Renal cortical epithelial cell (primary cell): ENCODE measurements at regions not wholly inside any gene's neighbourhood (a gene's known extent, or its start where the extent isn't known, plus 50 kb on each side); places are given as distances from the start of the nearest gene placed in this dataset.
"Not testable (repeated sequence)": the region's sequence is repeated elsewhere in the genome, so short reads cannot be mapped to it uniquely, and the experiment has no call there.

Experiments
- DNase-seq: peaks from one replicate; pipeline ENCODE4 v3.0.0-alpha.2; 2011; ENCODE audit warnings: low read depth

DNA sequence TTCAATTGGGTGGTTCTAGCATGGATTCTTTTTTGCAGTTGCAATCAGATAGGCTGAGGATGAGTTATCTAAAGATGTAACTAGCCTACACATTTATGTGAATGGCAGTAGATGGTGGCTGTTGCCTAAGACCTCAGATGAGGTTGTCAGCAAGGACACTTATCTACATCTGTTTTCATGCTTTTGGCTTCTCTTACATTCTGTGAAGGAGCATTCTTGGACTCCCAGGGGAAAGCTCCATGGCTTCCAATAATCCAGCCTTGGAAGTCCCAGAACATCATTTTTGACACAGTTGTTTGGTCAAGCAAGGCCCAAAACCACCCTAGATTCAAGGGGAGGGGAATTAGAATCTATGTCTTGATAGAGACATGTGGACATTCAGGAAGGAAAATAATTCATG, 332.2 kb upstream of the RBMS3 start:
- DNase-seq = no peak

DNA sequence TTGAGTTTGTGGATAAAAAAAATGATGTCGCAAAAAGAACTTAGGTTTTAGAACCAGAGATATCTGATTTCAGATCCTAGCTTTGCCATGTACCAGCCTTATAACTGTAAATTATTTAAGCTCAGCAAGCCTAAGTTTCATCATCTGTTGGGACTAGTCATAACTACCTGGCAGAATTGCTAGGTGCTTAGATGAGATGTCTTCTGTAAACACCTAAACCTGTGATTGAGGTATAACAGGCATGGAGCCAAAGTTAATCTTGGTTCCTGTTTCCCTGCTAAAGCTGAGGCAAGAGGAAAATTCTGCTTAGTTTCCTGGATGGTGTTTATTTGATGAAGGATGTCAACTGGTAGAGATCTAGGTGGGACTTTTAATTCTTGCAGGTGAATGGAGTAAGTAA, 331.3 kb upstream of the RBMS3 start:
- no peak for DNase-seq

GRCh38 chr3:28950614-28951013, 330.3 kb upstream of the RBMS3 start:
- DNase-seq = no peak

DNA sequence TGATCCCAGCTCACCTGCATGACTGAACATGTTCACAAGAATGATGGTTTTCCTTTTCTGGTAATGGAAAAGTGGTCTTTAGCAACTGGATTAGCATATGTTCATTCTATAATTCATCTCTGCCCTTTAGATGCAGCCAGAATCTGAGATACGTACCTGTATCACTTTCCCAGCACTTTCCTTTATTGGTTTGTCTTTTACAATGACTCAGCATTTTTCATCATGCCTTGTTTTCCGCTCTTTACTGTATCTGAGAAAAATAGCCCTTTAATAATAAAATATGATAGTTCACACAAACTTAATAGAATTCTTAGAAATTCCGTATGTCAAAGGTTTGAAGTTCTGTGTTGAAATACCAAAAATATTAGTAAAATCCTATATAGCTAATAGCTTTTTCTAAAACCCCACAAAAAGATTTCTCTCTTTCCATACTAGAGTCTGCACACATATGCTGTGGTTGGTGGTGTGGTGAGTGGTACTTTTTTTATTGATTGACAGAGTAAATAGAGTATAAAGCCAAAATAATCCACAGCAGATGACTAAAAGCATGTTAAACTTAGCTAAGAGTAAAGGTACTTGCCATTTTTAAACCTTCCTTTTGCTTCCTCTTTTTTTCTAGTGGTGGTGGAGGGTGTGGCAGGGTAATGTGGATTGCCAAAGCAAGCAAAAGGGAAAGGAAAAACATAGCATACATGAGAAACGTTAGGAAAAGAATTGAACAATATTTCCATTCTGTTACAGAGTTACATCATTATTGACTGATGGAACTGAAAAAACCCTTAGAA, 328.9 kb upstream of the RBMS3 start:
- DNase-seq = no peak

DNA sequence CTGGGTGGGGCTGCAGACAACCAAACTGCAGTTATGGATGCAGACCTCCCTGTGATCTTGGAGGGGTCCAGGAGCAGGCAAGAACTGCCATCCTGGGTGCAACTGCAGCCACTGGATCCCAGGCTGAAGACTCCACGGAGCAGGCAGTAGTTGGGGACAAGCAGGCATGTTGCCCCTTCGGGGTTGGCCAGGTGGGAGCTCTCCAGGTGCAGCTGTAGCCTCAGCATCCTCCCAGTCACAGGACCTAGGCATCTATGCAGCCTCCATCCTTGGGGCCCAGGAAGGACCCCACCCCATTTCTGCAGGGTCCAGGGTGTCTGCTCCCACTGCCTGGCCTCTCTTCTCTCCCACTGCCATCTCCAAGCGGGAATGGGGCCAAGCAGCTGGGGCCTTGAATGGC, 322.2 kb upstream of the RBMS3 start:
- DNase-seq = no peak

GRCh38 chr3:28971156-28971555, 309.7 kb upstream of the RBMS3 start:
- DNase-seq = no peak

DNA sequence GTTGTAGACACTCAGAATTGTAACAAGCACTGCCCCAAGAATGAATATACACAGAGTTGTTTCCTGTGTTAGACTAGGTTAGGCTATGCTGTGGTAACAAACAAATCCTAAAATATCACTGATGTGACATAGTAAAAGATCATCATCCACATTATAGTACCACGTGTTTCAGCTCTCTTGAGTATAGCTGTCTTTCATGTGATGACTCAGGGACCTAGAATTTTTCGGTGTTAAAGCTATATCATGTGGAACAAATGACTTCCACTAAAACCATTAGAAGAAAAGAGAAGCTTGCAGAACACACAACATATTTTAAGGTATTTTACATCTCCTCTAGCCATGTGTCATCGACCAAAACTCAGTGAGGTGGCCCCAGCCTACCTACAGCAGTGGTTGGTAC, 307.9 kb upstream of the RBMS3 start:
- peak; percentile 87 for DNase-seq

- peak; percentile 79 for DNase-seq
Measured at GRCh38 chr3:28973609-28974008, 307.3 kb upstream of the RBMS3 start.

GRCh38 chr3:28978092-28978491, 302.8 kb upstream of the RBMS3 start:
- DNase-seq = no peak

DNA sequence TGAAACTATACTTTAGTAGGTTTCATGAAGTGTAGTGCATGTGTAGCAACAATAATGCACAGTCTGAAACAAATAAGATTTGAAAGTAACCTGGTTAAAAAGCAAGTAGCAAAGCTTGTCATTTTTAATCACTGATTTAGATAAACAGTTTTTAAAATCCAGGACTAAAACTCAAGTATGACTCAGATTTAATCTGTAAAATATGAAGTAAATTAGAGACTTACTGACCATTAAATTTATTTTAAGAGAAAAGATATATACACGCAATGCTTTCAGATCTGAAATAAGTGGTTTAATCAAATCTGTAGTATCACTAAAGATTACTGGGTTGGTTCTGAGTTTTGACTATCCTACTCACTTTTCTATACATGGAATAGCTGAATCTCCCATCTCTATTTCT, 300.7 kb upstream of the RBMS3 start:
- DNase-seq = no peak

- DNase-seq = no peak
Measured at GRCh38 chr3:28980631-28981030, 300.2 kb upstream of the RBMS3 start.

GRCh38 chr3:28982906-28983305, 298.0 kb upstream of the RBMS3 start:
- DNase-seq = no peak

DNA sequence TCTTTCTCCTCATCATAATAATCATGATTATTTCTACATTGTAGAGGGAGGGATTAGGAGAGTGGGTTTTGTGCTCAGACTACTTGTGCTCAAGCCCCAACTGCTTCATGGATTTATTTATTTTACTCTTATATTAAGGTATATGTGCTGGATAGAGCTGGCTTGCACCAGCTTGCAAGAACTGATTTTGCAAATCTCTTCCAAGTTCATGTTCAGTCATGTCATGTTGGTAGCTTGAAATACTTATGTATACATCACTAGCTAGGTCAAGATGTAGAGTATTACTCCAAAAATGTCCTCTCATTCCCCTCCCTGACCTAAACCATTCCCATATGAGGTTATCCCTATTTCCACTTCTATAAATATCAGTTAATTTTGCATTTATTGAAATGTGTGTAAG, 293.9 kb upstream of the RBMS3 start:
- DNase-seq = no peak

DNA sequence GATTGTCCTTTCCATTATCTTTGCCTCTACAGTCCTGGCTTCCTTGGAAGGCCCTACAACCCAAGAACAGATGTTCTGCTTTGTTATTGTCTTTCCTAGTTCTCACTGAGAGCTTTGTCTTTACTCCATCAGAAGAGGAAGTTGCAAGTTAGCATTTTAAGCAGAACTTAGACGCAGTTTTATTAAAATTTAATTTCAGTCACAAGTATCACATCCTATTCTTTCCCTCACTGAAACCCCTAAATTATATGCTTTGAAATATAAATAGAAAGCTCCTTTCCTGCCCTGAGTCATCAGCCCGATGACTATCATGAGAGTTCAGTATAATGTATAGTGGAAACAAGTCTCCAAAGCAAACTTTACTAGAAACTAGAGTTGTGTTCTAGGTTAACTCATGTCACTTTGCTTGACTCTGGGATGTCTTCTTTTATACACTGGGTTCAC, 291.2 kb upstream of the RBMS3 start:
- no peak for DNase-seq

GRCh38 chr3:28994161-28994905, 286.5 kb upstream of the RBMS3 start:
- DNase-seq = no peak

DNA sequence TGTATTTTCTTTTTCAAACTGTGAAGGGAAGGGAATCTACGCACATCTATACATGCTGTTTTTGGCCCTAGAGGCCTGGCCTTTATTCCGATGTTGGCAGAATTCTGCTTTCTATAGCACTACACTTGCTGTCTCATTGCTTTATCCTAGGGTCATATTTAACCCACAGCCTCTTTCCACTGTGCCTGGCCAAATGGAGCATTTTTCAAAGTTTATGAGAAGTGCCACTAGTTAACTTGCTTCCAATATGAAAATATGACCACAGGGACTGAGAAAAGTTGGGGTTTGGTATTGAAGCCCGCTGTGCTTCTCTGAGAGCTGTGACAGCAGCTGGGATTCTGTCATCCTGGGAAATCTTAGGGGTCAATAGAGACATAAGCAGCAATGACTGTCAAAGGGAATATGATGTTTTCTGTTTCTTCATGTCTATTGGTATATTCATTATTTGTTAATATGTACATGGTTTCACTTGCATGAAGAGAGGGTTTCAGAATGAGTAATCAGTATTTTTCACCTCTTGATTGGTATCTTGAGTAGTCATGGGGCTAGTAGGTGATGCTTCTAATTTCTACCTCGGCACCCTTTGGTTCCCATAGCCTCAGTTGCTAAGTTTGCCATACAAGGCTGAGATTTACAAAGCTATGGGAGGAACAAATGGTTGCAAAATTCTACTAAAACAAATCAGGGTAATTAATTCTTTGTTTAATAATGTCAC, 275.8 kb upstream of the RBMS3 start:
- no peak for DNase-seq

DNA sequence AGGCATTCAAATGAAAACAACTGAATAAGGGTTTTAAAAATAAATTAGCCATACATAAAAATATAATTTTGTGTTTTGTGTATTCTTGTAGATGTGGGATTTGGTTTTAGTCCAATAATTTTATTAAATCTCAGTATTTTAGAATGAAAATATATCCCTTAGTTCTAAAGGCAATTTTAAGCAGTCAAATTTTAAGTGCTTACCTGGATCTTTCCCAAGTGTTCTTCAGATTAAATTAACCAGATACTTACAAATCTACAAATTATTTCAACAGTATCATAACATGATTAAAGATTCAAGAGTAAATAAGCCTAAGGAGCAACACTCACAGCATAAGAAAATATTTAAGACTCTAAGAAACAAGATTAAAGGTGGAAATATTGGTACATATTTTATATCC, 275.0 kb upstream of the RBMS3 start:
- DNase-seq = no peak

- DNase-seq = no peak
Measured at GRCh38 chr3:29011441-29011840, 269.4 kb upstream of the RBMS3 start.

- DNase-seq = no peak
Measured at GRCh38 chr3:29011966-29012365, 268.9 kb upstream of the RBMS3 start.

GRCh38 chr3:29022976-29023375, 257.9 kb upstream of the RBMS3 start:
- no peak for DNase-seq

- no peak for DNase-seq
Measured at GRCh38 chr3:29026286-29026685, 254.6 kb upstream of the RBMS3 start.

- DNase-seq = peak; percentile 13
Measured at GRCh38 chr3:29026959-29027358, 253.9 kb upstream of the RBMS3 start.

- DNase-seq = not testable (repeated sequence)
Measured at GRCh38 chr3:29031175-29031574, 249.7 kb upstream of the RBMS3 start.
